Astrocyte of the cerebellum (primary cell): ENCODE measurements at regions not wholly inside any gene's neighbourhood (a gene's known extent, or its start where the extent isn't known, plus 50 kb on each side); places are given as distances from the start of the nearest gene placed in this dataset.
"Not testable (repeated sequence)": the region's sequence is repeated elsewhere in the genome, so short reads cannot be mapped to it uniquely, and the experiment has no call there.

Experiments
- DNase-seq: peaks from one replicate; pipeline ENCODE4 v3.0.0-alpha.2; 2011; ENCODE audit warnings: low read depth
- H3K4me3 ChIP-seq: 2 replicates; pipeline ENCODE4 v1.5.1; 2011; ENCODE audit warnings: mild to moderate bottlenecking, low read depth, low read length, moderate library complexity
- in situ Hi-C: cut with HindIII; loops from 2 replicates; pipeline ENCODE4 v1.10.0; 2017; ENCODE audit warnings: low sequenced_read_pairs
- TF ChIP-seq, protein P1 (sequence below): IDR thresholded peaks from 2 replicates; pipeline ENCODE4 v1.5.1; 2012; ENCODE audit warnings: low read length, low read depth, moderate library complexity, mild to moderate bottlenecking; ENCODE audit errors: missing control alignments

DNA sequence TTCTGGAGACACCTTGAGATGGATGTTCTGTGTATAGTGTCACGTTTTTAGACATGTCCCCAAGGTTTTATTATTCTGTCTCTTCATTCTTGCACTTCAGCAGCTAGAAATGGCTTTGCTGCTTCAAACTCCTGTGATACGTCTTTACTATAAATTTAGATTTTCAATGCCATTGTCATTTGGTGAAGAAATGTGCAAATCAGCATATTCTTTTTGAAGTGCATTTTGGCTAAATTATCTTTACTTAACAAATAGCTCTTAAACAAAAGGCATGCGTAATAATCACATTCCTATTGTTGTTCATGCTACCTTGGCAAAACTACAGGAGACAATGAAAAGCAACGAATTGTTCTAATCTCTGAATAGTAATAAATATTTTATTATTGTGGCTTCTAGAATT, 502.9 kb upstream of the SYT1 start:
- no peak for DNase-seq
- TF ChIP-seq, protein P1, sequence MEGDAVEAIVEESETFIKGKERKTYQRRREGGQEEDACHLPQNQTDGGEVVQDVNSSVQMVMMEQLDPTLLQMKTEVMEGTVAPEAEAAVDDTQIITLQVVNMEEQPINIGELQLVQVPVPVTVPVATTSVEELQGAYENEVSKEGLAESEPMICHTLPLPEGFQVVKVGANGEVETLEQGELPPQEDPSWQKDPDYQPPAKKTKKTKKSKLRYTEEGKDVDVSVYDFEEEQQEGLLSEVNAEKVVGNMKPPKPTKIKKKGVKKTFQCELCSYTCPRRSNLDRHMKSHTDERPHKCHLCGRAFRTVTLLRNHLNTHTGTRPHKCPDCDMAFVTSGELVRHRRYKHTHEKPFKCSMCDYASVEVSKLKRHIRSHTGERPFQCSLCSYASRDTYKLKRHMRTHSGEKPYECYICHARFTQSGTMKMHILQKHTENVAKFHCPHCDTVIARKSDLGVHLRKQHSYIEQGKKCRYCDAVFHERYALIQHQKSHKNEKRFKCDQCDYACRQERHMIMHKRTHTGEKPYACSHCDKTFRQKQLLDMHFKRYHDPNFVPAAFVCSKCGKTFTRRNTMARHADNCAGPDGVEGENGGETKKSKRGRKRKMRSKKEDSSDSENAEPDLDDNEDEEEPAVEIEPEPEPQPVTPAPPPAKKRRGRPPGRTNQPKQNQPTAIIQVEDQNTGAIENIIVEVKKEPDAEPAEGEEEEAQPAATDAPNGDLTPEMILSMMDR: no peak
- H3K4me3 ChIP-seq: no peak overlapping the region
- in situ Hi-C loops: no loop called here

DNA sequence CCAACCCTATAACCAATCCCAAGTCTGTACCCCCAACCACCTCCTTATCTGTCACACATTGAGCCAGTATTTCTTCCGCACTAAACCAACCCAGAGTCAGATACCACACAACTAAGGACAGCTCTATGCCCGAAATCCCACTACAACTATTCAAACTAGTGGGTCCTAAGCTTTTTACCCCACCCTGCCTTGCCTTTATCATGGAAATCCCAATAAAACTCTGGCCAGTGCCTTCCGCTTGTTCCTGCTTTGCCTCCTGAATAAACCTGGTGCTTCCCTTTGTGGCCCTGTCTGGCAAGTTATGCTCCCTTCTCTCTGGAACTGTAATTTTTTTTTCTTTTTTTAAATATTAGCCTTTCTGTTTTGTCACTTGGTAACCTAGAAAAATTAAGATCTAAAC, 493.3 kb upstream of the SYT1 start:
- TF ChIP-seq, protein P1: no peak
- in situ Hi-C loops: no loop called here
- no peak overlapping the region for H3K4me3 ChIP-seq
- DNase-seq: no peak

DNA sequence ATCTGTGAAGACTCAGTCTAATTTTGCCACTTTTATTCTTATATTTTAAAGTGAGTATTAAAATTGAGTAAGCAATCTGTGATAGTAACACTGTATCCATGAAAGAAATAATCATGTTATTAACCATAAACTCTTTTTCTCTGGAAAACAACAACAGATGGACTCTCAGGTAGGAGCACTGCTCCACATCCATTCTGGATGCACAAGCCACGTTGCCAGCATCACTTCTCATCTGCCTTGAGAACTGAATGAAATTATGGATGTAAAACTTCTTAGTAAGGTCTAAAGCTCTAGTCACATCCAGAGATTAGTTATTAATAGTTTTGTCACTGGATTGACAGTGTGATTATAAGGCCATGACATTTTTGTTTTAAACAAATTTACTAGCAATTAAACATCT, 489.1 kb upstream of the SYT1 start:
- in situ Hi-C loops: no loop called here
- DNase-seq: no peak
- H3K4me3 ChIP-seq: no peak overlapping the region
- TF ChIP-seq, protein P1: no peak

DNA sequence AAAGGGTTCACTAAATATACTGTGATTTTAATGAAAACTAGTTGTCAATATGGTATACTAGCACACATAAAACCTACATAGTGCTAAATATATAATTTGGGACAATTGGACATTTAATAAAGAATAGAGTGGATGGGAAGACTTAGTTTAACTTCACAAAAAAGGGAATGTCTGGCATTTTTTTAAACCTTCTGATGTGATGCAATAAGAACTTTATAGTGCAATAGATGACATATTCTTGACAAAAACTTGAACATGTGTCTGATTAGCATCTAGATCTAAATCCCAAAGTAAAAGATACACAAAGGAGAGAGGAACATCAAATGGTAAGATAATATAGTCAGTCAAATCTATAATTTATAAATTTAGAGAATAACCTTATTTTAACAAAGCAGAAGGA, 488.3 kb upstream of the SYT1 start:
- TF ChIP-seq, protein P1: no peak
- in situ Hi-C loops: no loop called here
- DNase-seq: no peak
- H3K4me3 ChIP-seq: no peak overlapping the region

DNA sequence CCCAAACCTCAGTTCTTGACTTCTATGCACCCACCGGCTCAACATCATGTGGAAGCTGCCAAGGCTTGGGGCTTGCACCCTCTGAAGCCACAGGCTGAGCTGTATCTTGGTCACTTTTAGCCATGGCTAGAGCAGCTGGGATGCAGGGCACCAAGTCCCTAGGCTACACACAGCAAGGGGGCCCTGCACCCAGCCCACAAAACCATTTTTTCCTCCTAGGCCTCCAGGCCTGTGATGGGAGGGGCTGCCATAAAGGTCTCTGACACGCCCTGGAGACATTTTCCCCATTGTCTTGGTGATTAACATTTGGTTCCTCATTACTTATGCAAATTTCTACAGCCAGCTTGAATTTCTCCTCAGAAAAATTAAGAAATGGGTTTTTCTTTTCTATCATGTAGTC, 485.5 kb upstream of the SYT1 start:
- H3K4me3 ChIP-seq, DNase-seq, in situ Hi-C loops: not testable (repeated sequence)

DNA sequence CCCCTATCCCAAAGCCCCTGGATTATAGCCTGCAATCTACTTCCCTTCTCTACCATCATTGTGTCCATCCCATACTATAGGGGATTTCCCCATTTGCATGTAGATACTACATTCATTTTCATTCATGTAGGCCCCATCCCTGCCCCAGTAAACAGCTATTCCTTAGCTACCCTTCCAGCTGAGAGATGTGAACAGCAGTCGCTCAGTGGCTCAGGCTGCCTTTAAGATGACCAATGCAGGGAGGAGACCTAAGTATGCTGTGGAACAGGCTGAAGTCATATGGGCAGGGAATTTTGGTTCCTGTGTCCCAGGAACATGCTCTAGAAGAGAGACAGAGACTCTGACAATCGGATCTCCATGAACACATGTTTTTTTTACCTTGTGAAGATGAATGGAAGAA, 481.2 kb upstream of the SYT1 start:
- TF ChIP-seq, protein P1: no peak
- H3K4me3 ChIP-seq: no peak overlapping the region
- DNase-seq: no peak
- in situ Hi-C loops: no loop called here

DNA sequence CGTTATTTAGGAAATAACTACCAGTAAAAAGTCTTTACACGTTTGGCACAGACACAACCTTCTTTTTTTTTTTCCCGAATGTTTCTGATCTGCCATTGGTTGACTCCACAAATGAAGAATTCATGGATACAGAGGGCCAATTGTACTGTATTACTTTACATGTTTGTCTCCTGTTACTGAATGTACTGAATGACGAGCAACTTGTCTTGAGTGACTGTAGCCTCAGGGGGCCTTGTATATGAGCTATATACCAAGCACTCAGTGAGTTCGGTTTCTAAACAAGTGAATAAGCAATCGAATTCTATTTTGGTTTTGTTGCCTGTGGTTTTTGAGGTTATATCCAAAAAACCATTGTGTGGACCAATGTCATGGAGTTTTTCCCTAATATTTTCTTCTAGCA, 480.0 kb upstream of the SYT1 start:
- no peak overlapping the region for H3K4me3 ChIP-seq
- DNase-seq: no peak
- in situ Hi-C loops: no loop called here
- TF ChIP-seq, protein P1: no peak
